ENCODE measurements at regions not wholly inside any gene's neighbourhood (a gene's known extent, or its start where the extent isn't known, plus 50 kb on each side); places are given as distances from the start of the nearest gene placed in this dataset.
A peak's percentile ranks its signal among the peaks of the same experiment; 100 is the strongest.

DNA sequence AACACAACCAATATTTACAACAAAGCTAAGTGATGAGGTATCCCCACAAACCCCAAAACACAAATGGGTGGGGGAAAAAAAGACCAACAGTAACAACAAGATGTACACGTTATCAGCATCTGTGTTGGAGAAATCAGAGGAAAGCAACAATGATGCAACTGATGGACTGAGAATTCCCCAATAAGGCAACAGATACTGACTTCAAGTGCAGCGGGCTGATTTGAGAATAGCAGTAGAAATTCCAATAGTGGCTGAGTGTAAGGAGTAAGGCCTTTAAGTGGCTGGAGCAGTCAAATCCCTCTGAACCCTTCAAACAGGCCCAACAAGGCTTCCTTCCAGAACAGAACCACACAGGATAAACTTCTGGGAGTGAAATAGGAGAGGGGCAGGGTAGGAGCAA lies 97.6 kb downstream of the TM2D1 start:
- intact Hi-C loops (cut with DNase I) = no loop called here
- TF ChIP-seq, protein P1, sequence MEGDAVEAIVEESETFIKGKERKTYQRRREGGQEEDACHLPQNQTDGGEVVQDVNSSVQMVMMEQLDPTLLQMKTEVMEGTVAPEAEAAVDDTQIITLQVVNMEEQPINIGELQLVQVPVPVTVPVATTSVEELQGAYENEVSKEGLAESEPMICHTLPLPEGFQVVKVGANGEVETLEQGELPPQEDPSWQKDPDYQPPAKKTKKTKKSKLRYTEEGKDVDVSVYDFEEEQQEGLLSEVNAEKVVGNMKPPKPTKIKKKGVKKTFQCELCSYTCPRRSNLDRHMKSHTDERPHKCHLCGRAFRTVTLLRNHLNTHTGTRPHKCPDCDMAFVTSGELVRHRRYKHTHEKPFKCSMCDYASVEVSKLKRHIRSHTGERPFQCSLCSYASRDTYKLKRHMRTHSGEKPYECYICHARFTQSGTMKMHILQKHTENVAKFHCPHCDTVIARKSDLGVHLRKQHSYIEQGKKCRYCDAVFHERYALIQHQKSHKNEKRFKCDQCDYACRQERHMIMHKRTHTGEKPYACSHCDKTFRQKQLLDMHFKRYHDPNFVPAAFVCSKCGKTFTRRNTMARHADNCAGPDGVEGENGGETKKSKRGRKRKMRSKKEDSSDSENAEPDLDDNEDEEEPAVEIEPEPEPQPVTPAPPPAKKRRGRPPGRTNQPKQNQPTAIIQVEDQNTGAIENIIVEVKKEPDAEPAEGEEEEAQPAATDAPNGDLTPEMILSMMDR (IDR thresholded peaks at IDR 0.05) = no peak
- TF ChIP-seq EP300 (IDR thresholded peaks at IDR 0.05) (no peak), POLR2AphosphoS5 (IDR thresholded peaks at IDR 0.05) (no peak), POLR2A (IDR thresholded peaks at IDR 0.05) (no peak)
- Histone ChIP-seq H3K9me3 (no peaks in the 10 kb centered on the region), H3K36me3 (no peaks in the 10 kb centered on the region), H3K4me1 (no peaks in the 10 kb centered on the region), H3K4me3 (no peak overlapping the region), H3K27ac (no peak overlapping the region), H3K27me3 (no peaks in the 10 kb centered on the region)
- no peak for DNase-seq
- whole genome bisulfite sequencing, 2 donors = 93 to 94% methylated on average over 2 of the region's 2 CpGs

GRCh38 chr1:61626816-61627215 lies 98.1 kb downstream of the TM2D1 start:
- DNase-seq = no peak
- Histone ChIP-seq H3K36me3 (no peaks in the 10 kb centered on the region), H3K4me1 (no peaks in the 10 kb centered on the region), H3K9me3 (no peaks in the 10 kb centered on the region), H3K27me3 (no peaks in the 10 kb centered on the region), H3K4me3 (no peak overlapping the region), H3K27ac (no peak overlapping the region)
- 91 to 93% methylated on average over 2 of the region's 2 CpGs for WGBS, 2 donors
- TF ChIP-seq, protein P1 (IDR thresholded peaks at IDR 0.05) = no peak
- TF ChIP-seq POLR2A (IDR thresholded peaks at IDR 0.05) (no peak), POLR2AphosphoS5 (IDR thresholded peaks at IDR 0.05) (peak in 1 of 4 donors; percentile 18), EP300 (IDR thresholded peaks at IDR 0.05) (no peak)
- intact Hi-C loops (cut with DNase I) = no loop called here

DNA sequence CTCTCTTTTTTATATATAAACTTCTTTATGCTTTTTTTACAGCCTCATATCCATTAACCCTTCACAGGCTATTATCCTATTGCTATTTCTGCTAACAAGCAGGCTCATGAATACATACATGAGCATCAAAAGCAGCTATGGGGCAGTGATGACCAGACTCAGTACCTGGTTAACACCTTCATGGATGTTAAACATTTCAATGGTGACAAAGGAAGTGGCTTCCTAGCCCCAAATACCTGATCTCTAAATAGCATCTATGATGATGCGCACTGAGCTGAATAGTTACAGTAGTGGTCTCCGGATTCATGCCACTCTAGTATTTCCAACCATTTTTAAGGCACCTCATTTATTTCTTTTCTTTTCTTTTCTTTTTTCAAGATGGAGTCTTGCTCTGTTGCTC lies 101.1 kb downstream of the TM2D1 start:
- intact Hi-C loops (cut with DNase I) = no loop called here
- H3K4me3 ChIP-seq = no peak overlapping the region
- TF ChIP-seq, protein P1 (IDR thresholded peaks at IDR 0.05) = no peak
- TF ChIP-seq POLR2A (IDR thresholded peaks at IDR 0.05) (no peak), EP300 (IDR thresholded peaks at IDR 0.05) (no peak), POLR2AphosphoS5 (IDR thresholded peaks at IDR 0.05) (no peak)
- H3K36me3 ChIP-seq = no peaks in the 10 kb centered on the region
- H3K9me3 ChIP-seq = no peaks in the 10 kb centered on the region
- no peaks in the 10 kb centered on the region for H3K4me1 ChIP-seq
- DNase-seq = no peak
- H3K27ac ChIP-seq = no peak overlapping the region
- 95 to 96% methylated on average over 2 of the region's 2 CpGs for WGBS, 2 donors
- no peaks in the 10 kb centered on the region for H3K27me3 ChIP-seq

DNA sequence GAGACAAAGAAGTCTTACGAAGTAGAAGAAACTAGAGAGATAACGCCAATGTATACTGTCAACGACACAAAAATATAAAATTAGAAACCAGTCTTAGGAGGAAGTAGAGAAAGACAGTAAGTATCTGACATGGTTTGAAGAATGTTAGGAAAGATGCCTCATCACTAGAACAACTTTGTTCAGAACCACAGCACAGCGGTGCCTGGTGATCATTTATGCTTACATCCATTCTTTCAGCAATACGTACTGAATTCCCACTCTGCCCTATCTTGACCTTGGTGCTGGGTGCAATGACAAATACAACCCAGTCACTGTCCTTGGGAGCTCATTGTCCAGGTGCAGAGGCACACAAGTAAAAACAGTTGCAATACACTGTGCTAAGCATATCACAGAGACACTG lies 104.4 kb downstream of the TM2D1 start:
- no peak for DNase-seq
- no peaks in the 10 kb centered on the region for H3K27me3 ChIP-seq
- H3K4me1 ChIP-seq = peaks cover 0 to 5% (median 3%) of the 10 kb centered on the region in 4 donors
- H3K27ac ChIP-seq = no peak overlapping the region
- H3K9me3 ChIP-seq = no peaks in the 10 kb centered on the region
- intact Hi-C loops (cut with DNase I) = no loop called here
- 70 to 91% methylated on average over 5 of the region's 5 CpGs for WGBS, 2 donors
- H3K4me3 ChIP-seq = no peak overlapping the region
- TF ChIP-seq, protein P1 (IDR thresholded peaks at IDR 0.05) = no peak
- TF ChIP-seq EP300 (IDR thresholded peaks at IDR 0.05) = no peak
- no peak for TF ChIP-seq POLR2A (IDR thresholded peaks at IDR 0.05)
- TF ChIP-seq POLR2AphosphoS5 (IDR thresholded peaks at IDR 0.05) = no peak
- H3K36me3 ChIP-seq = no peaks in the 10 kb centered on the region

GRCh38 chr1:61618755-61619154 lies 106.2 kb downstream of the TM2D1 start:
- WGBS, 2 donors = 93 to 95% methylated on average over 7 of the region's 7 CpGs
- Histone ChIP-seq H3K27ac (no peak overlapping the region), H3K27me3 (no peaks in the 10 kb centered on the region), H3K4me3 (no peak overlapping the region), H3K4me1 (peaks cover 0 to 5% (median 3%) of the 10 kb centered on the region in 4 donors), H3K9me3 (no peaks in the 10 kb centered on the region), H3K36me3 (no peaks in the 10 kb centered on the region)
- intact Hi-C loops (cut with DNase I) = no loop called here
- TF ChIP-seq POLR2A (IDR thresholded peaks at IDR 0.05) (no peak), EP300 (IDR thresholded peaks at IDR 0.05) (no peak), POLR2AphosphoS5 (IDR thresholded peaks at IDR 0.05) (no peak)
- TF ChIP-seq, protein P1 (IDR thresholded peaks at IDR 0.05) = no peak
- DNase-seq = no peak

Data from sigmoid colon (tissue), 6 donors.